Amniotic epithelial cell (primary cell): ENCODE measurements at regions not wholly inside any gene's neighbourhood (a gene's known extent, or its start where the extent isn't known, plus 50 kb on each side); places are given as distances from the start of the nearest gene placed in this dataset.
A peak's percentile ranks its signal among the peaks of the same experiment; 100 is the strongest.
"Not testable (repeated sequence)": the region's sequence is repeated elsewhere in the genome, so short reads cannot be mapped to it uniquely, and the experiment has no call there.

Experiments used
- DNase-seq: peaks from one replicate; pipeline ENCODE4 v3.0.0-alpha.2; 2010; ENCODE audit warnings: low read depth

DNA sequence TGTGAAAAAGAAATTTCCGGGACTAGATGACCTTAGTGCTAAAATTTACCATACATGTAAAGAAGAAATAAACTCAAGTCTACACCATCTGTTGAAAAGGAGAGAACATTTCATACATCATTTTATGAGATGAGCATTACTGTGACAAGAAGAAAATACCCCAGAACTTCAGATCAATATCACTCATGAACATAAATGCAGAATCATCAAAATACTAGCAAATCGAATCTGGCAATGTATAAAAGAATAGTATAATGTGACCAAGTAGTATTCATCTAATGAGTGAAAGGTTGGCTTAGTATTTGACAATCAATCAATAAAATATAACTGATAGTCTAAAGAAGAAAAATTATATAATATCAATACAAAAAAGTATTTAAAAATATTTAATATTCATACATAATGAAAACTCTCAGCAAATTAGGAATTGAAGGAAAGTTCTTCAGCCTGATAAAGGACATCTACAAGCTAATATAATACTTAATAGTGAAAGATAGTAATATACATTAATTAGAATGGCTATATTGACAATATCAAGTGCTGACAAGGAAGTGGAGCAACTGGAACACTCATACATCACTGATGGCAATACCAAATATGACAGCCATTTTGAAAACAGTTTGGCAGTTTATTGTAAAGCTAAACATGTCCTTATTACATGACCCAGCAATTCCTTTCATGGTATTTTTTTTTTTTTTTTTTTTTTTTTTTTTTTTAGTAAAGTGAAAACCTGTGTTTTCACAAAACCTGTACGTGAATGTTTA lies 231.4 kb upstream of the ZEB2 start:
- DNase-seq, result no peak

DNA sequence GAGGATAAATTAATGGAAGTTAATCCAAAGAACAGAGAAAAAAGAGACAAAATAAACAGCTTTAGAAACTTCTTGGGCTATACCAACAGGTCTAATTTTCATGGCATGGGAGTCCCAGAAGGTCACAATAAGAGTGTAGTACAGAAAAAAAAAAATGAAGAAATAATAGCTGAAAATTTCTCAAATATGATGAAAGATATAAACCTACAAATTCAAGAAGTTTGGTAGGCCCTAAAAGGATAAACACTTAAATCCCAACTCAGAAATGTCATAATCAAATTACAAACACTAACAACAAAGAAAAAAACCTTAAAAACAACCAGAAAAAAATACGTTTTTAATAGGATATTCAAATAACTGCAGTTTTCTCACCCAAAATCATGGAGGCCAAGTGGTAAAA lies 229.3 kb upstream of the ZEB2 start:
- DNase-seq, result no peak

DNA sequence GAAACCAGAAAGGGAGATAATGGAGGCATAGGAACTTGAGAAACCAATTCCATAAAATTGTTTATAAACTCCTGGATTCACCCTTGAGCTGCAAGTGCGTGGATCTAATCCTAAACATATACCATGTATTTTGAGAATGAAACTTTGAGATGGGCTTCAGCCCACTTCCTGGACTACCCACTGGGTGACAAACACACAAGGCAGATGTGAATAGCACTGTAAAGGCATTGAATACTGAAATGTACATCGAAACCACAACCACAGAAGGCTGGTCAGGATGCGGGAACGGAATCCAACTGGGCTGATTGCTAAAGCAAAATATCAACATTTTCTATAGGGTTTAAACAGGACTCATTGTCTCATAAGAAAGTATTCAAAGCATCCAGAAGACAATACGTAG lies 228.5 kb upstream of the ZEB2 start:
- no peak for DNase-seq

DNA sequence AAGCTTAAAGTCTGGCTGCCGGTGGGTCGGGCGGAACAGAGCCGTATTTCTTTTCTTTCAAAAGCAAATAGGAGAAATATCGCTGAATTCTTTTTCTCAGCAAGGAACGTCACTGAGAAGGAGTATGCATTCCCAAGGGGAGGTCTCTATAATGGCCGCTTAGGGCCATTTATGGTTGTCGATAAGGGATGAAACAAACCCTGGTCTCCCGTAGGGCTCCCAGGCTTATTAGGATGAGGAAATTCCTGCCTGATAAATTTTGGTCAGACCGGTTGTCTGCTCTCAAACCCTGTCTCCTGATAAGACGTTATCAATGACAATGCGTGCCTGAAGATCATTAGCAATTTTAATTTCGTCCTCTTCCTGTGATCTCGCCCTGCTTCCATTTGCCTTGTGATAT lies 227.7 kb upstream of the ZEB2 start:
- no peak for DNase-seq

DNA sequence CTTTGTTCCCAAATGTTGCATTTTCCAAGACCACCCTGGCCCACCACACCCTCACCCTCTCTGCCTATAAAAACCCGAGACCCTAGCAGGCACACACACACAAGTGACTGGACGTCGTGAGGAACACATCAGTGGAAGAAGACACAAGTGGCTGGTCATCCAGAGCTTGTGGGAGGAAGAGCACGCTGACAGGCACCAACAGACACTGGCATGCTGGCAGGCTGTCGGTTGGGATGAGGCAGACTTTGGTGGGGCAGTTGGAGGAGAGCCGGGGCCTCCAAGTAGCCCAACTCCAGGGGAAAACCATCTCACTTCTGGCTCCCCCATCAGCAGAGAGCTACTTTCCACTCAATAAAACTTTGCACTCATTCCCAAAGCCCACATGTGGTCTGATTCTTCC lies 225.5 kb upstream of the ZEB2 start:
- no peak for DNase-seq

DNA sequence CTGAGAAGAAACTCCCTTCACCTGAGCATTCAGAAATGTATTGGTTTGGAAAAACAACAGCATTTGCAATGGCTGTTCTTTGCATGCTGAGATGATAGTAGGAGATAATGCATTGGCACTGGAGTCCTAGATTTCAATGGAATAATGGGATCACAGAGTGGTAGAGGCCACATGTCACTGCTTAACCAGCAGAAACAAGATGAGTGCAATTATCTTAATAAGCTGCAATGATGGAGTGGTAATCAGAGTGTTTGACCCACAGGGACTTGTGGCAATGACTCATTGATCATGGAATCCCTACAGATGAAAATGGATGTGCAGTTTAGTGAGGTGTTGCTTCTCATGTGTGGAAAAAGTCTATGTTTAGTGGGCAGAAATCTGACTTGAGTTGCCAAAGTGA lies 218.8 kb upstream of the ZEB2 start:
- DNase-seq, result no peak

DNA sequence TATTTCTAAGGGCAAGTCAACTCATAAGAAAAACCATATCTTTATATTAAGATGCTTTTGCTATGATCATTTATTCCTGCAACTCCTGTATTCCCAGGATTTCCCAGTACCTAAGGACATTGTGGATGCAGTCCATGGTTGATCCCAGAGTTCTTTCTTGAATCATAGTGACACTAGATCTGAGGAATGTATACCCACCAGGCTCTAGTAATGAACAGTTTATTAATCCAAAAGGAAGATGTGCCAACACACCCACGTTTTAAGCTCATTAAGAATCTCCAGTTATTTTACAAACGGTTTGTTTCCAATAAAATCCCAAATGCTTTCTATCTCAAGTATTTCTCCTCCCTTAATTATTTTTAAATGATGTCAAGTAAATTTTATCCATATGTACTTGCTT lies 210.8 kb upstream of the ZEB2 start:
- no peak for DNase-seq

DNA sequence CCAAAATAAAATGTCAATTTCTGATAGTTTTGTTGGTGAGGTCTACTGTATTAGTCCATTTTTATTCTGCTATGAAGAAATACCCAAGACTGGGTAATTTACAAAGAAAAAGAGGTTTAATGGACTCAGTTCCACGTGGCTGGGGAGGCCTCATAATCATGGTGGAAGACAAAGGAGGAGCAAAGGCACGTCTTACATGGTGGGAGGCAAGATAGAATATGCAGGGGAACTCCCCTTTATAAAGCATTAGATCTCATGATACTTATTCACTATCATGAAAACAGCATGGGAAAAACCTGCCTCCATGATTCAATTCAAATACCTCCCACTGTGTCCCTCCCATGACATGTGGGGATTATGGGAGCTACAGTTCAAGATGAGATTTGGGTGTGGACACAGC lies 204.5 kb upstream of the ZEB2 start:
- DNase-seq, result not testable (repeated sequence)

DNA sequence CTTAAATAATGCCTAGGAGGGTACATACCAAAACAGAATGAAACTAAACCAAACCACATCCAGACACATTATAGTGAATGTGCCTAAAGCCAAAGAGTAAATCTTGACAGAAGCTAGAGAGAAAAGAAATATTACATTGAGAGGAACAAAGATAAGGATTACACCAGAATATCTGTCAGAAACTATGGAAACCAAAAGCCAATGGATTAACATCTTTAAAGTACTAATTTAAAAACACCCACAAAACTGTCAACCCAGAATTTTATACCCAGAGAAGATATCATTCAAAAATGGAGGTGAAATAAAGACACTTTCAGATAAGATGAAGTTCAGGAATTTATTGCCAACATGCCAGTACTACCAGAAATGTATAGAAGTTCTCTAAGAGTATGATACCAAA lies 198.5 kb upstream of the ZEB2 start:
- peak; percentile 12 for DNase-seq

DNA sequence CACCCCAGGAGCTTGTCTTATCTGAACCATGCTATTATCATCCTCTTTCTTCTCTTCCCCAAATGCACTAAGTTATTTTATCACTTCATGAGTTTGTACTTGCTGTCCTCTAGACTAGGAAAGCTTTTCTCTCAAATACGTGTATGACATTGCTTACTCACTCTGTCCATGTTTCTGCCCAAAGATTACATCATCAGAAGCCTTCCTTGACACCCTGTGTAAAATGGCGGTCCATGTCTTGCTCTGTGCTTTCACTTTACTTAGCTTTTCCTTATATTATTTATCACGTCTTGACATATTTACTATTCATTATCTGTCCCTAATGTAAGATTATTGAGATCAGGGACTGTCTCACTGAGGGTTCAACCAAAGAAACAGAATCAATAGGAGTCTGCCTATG lies 196.1 kb upstream of the ZEB2 start:
- DNase-seq, result no peak

DNA sequence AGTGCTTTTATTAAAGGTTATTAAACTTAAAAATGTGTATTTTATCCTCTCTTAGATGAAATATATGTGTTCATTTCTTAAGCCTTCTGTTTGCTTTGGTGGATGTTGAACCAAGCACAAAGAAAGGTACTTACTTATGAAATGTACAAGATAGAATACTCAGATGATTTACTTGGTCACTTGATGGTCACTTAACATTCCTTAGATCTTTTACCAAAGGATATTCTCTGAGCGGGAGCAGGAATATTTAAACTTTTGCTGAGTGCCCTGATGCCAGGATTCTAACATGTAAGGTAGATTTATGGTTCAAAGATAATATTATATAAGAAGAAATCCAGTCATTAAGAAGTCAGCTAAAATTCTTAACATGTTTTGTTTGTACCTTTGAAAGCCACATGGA lies 193.5 kb upstream of the ZEB2 start:
- DNase-seq, result no peak

DNA sequence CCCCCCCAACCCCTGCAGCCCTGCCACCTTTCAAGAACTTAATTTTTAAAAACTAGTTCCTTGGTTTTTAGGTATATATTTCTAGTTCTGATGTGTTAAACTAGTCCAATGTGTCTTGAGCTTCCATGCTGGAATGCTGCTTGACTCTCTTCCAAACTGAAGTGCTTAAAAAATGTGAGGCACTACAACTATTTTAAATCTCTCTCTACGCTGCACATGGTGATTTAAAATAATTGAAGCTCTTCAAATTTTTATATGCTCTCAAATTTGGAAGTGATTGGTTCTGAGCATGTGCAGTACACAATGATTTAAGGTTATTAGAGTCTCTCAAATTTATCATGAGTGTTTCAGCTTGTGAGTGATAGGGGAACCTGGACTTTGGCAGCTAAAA lies 192.6 kb upstream of the ZEB2 start:
- no peak for DNase-seq

DNA sequence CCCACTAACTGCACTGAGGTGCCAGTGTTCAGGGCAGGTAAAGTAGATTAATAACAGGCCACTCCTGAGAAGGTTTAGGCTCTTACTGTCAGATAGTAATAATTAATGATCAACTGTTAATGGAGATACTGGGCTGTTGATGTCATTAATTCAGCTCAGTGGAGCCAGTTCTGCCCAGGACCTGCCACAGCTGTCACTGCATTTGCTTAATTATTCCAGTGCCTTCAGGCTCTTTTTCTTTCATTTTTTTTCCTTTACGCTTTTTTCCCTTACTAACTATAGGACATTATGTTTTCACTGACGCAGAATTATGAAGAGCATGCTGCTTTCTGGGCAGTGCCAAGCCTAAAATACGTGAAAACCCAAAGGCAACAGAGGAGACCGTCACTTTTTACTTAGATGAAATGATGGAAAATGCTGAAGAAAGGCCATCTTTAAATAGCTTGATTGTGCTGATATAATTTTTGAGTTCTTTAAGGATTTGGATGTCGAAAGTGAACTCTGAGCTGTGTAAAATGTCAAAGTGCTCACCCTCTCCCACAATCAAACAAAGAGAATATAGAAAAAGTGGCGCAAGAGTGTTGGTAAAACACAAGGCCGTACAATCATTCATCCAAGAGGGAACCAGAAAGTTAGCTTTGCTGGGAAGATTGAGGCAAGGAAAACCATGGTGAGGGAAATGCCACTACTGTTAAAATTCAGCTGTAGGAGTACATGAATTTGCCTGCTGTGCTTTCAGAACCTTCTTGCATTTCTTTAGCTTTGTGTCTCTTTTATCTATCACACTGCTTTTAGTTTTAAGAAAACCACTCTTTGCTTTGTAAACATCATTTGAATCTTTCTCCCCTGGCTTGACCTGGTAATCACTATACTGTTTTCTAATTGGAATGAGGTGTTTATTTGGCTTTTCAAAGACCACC lies 192.0 kb upstream of the ZEB2 start:
- no peak for DNase-seq

DNA sequence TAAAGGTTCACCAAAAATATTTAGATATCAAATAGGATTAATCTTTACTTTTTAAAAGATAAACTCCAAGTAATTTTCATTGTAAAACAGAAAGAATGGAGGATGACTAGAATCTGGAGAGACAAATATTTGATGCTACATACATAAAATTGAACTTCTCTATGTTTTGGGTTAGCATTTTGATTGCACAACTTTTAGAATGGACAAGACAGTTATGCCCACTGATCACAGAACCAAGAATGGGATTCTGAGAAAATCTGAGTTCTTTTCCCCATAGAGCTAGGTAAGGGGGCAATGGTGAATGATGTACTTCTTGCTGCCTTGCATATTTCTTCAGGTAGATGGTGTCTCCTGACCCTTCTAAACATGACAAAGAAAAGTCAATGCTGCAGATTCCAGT lies 191.2 kb upstream of the ZEB2 start:
- DNase-seq, result no peak

DNA sequence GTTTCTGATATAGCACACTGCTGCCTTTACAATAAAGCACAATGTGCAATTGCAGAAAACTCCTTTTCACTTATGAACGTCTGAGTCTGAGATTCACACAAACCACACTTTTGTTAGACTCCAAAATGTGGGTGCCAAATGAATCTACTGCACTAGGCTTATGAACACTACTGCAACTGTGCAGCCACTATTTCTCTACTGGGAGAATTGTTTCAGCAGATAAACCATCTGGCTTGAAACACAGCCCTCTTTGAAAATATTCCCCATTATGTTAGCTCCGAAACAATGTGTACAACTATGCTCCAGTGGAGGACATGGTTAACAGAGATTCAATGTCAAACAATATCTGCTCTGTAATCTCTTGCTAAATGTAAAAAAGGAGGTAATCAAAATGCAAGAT lies 188.7 kb upstream of the ZEB2 start:
- no peak for DNase-seq

DNA sequence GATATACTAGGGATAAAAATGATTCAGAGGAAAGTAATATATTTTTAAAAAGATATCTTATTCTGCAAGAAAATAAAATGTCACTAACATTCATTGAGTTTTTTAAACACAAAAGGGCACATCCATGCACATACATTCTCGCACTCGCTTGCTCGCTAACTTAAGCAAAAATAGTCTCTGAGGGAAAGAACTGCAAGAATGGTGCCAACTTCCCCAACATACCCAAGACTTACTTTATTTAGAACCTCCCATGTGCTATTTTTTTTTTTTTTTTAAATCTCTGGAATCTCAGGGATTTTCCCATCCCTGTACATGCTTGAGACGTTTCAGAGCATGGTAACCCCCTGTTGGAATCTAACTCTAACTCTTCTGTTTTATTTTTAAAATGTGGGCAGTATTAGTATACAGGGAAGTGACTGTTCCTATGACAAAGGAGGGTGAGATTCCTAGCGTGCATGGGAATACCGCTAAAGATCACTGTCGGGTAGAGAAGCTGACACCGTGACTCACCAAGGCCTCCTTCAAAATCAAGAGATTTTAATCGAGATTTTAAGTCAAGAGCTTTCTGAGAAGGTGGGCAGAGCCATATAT lies 187.9 kb upstream of the ZEB2 start:
- DNase-seq, result no peak

DNA sequence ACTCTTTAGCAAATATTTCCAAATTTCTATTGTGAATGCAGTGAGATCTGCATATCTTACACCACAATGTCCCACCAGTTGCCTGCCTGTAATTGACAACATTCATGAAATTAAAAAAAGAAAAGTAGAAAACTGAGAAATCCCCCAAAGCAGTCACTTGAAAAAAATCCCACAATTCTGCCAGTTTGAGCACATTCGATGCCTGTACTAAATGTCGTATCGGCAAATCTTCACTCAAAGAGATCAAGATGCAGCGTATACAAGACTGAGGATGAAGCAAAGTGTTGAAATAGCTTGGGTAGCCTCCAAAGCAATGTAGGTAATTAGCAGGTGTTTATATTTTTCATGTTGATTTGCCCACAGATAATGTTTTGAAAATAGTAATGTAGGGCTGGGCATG lies 186.7 kb upstream of the ZEB2 start:
- no peak for DNase-seq

DNA sequence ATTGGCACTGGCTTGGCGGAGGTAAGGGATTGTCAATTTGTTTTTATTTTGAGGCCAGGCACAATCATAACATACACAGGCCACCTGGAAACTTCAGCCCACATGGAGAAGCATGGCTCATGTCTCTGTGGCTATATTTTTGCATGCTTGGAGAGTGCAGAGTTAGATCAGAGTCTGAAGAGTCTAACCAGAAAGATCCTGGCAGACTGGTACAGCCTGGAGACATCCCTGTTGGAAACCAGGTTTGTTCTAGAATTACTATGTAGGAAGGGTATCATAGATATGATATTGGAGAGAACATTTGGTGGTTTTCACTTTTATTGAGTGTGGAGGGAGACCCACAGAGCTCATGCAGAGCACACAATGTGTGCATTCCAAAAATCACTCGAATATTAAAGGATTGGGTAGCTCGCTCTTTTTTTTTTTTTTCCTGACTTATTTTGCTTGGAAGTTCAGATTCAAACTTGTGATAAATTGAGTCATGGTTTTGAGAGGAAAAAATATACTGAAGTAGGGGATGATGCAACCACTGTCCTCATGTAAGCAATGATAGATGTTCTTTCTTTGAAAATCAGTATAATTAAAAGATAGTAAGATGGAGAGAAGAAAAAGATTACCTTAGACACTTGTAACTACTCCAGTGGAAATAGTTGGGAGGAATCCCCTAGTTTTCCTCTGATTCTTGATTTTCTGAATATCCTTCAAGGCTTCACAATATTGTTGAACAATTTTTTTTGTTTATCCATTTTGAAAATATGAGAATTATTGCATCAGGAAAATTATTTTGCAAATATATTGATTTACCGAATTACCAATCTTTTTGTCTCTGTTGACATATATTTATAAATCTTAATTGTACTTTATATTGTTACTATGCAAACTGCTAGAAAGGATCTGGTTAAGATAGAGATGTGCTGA lies 185.7 kb upstream of the ZEB2 start:
- DNase-seq, result peak; percentile 89

DNA sequence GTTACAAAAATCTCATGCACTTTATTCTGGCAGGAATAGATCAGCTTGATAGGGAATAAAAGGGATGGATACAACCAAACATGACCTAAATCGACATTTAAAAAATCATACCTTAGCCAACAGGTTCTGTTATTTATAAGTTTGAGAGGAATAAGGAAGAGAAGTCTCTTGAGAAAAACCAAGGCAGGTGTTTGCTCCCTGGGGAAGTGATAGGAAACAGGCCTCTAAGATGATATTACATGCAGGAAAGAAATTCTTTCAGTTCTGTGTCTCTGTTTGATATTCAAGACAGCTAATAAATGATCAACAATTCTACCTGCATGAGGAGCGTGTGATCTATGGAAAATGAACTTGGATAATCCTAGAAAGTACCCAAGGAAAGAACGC lies 184.8 kb upstream of the ZEB2 start:
- DNase-seq, result no peak

DNA sequence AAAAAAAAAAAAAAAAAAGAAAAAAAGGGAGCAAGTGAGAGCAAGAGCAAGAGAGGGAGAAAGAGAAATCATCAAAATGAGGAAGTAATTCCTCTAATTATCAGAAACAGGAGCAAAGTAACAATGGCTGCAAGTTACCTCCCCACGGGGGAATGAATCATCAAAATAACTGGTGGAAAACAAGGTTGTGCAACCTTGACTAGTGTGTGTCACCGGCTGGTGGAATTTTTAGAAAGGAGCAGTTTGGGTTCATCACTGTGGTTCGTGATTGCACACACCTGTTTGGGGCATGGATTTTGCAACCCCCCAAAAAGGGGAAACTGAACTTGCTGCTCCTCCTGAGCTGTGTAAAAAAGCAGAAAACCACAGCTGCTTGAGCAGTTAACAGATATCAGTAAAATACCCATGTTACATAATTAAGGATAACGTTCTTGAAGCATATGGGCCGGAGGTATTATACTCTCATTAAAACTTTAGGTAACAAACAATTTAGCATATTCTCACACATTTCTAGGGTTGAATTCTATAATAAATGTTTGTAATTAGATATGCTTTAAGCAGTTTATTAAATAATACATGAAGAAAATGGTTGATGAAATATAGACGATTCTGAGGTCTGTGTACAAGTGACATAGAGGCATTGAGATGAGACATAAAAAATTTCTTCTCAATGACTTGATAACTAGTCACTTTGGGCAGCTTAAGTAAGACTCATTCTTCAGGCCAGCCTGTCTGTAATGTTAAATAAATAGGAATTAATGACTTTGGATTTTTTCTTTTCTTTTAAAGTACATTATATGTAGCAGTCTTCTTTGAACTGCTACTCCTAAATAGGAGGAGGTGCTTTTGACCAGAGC lies 184.2 kb upstream of the ZEB2 start:
- peak; percentile 91 for DNase-seq

DNA sequence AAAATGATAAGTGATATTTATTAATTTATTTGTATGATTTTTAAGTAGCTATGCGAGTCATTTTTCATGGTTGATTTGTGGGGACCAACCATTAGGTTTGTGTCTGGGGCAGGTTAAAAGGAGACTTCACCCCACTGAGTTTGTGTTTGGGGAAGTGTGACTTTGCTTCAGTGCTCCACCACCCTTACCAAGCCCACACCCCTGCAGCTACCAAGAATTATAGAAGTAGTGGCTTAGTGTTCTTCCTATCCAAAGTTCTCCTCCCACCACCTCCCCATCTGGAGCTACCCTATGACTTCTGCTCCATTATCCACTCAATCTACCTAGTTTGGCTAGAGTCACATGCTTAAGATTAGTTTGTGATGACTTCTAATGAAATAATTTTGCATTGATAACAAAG lies 182.1 kb upstream of the ZEB2 start:
- DNase-seq, result no peak
